LHCN-M2 (cell line): ENCODE measurements at regions not wholly inside any gene's neighbourhood (a gene's known extent, or its start where the extent isn't known, plus 50 kb on each side); places are given as distances from the start of the nearest gene placed in this dataset.
"Not testable (repeated sequence)": the region's sequence is repeated elsewhere in the genome, so short reads cannot be mapped to it uniquely, and the experiment has no call there.

Experiments
- DNase-seq: peaks from one replicate; pipeline ENCODE4 v3.0.0-alpha.2; 2012; ENCODE audit warnings: low read depth

- no peak for DNase-seq
These were observed 180.3 kb upstream of the MAGEB16 start for GRCh38 chrX:35617836-35618235.

GRCh38 chrX:35622040-35622439 is 176.1 kb upstream of the MAGEB16 start:
- DNase-seq: no peak

- DNase-seq: no peak
These were observed 175.5 kb upstream of the MAGEB16 start for GRCh38 chrX:35622601-35623000.

- DNase-seq: no peak
These were observed 172.4 kb upstream of the MAGEB16 start for GRCh38 chrX:35625714-35626113.

- DNase-seq: no peak
These were observed 172.0 kb upstream of the MAGEB16 start for GRCh38 chrX:35626124-35626523.

- DNase-seq: not testable (repeated sequence)
These were observed 162.2 kb upstream of the MAGEB16 start for GRCh38 chrX:35635971-35636370.

GRCh38 chrX:35664833-35665232 is 133.3 kb upstream of the MAGEB16 start:
- DNase-seq: no peak

- no peak for DNase-seq
These were observed 132.8 kb upstream of the MAGEB16 start for GRCh38 chrX:35665311-35665710.

GRCh38 chrX:35670889-35671288 is 127.3 kb upstream of the MAGEB16 start:
- no peak for DNase-seq

- no peak for DNase-seq
These were observed 123.0 kb upstream of the MAGEB16 start for GRCh38 chrX:35675151-35675550.

- no peak for DNase-seq
These were observed 117.2 kb upstream of the MAGEB16 start for GRCh38 chrX:35680940-35681346.

GRCh38 chrX:35682476-35682875 is 115.7 kb upstream of the MAGEB16 start:
- DNase-seq: peak; percentile 0

- DNase-seq: no peak
These were observed 101.3 kb upstream of the MAGEB16 start for GRCh38 chrX:35696760-35697234.

GRCh38 chrX:35699642-35700041 is 98.5 kb upstream of the MAGEB16 start:
- DNase-seq: no peak

GRCh38 chrX:35700121-35700520 is 98.0 kb upstream of the MAGEB16 start:
- DNase-seq: no peak

- DNase-seq: peak; percentile 8
These were observed 86.9 kb upstream of the MAGEB16 start for GRCh38 chrX:35711281-35711680.

- no peak for DNase-seq
These were observed 76.0 kb upstream of the MAGEB16 start for GRCh38 chrX:35722128-35722527.

- DNase-seq: no peak
These were observed 72.0 kb upstream of the MAGEB16 start for GRCh38 chrX:35726176-35726575.

GRCh38 chrX:35728481-35728880 is 69.7 kb upstream of the MAGEB16 start:
- DNase-seq: no peak

GRCh38 chrX:35733879-35734278 is 64.3 kb upstream of the MAGEB16 start:
- no peak for DNase-seq

GRCh38 chrX:35741142-35741541 is 57.0 kb upstream of the MAGEB16 start:
- no peak for DNase-seq

GRCh38 chrX:35743331-35743730 is 54.8 kb upstream of the MAGEB16 start:
- DNase-seq: peak; percentile 40
